HG02884 (cell line): ENCODE measurements at regions not wholly inside any gene's neighbourhood (a gene's known extent, or its start where the extent isn't known, plus 50 kb on each side); places are given as distances from the start of the nearest gene placed in this dataset.
"Not testable (repeated sequence)": the region's sequence is repeated elsewhere in the genome, so short reads cannot be mapped to it uniquely, and the experiment has no call there.

Experiments used
- ATAC-seq: cut with Tn5 transposase; IDR thresholded peaks from one replicate; pipeline ENCODE4 v1.9.1; 2021; ENCODE audit warnings: mild to moderate bottlenecking, moderate library complexity; ENCODE audit not compliant: unreplicated experiment

DNA sequence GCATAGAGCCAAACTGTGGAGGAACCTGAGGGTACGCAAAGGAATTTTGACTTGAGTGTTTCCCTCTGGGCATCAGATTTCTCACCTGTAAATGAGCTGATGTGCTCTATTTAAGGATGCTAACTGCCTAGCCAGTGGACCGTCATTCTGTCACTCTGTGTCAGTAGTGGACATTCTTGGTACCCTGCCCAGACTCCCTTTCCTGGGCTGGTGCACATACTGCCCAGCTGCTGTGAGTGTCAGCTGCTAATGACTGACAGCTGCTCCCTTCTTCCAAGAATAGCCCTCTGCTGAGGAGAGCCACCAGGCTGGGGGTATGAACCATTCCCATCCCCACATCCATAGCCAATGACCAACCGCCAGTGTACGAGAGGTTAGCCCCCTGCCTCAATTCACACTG is 193.1 kb upstream of the DAB1 start:
- no peak for ATAC-seq

GRCh38 chr1:57615956-57616355 is 192.1 kb upstream of the DAB1 start:
- ATAC-seq: no peak

DNA sequence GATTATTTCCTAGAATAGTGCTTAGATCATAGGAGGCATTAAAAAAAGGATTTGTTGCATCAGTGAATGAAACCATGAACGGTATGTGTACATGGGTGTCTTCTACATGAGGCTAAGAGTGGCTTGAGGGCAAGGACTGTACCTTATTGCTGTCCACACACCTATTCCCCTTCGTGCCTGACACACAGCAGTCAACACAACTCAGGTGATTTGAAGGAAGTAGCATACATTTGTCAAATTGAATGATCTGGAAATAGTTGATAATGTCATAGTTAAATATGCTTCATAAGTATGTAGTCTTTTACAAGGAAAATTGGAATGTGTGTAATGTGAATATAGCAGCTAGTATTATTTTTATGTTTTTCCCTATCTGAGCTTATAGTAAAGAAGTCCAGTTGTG is 189.0 kb upstream of the DAB1 start:
- no peak for ATAC-seq

- no peak for ATAC-seq
These were observed 182.1 kb upstream of the DAB1 start for GRCh38 chr1:57605933-57606332.

DNA sequence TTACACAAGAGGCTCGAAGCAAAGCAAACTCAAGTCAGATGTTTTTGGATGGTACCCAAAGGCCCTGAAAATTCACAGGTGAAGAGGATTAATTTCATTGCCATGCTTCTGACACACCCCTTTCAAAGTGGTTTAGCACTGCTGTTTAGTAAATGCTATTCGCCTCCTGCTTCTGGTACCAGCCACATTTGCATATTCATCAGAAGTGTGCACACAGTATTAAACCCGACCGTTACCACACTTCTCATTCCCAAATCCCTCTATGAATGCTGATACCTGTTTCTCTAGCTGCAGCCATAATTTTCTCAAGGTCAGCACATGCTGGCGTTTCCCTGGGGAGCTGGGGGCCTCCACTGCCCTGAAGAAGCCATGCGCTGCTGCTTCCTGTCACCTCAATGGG is 179.8 kb upstream of the DAB1 start:
- ATAC-seq: no peak

GRCh38 chr1:57600424-57600823 is 176.6 kb upstream of the DAB1 start:
- no peak for ATAC-seq

- ATAC-seq: no peak
These were observed 175.6 kb upstream of the DAB1 start for GRCh38 chr1:57599236-57599994.

DNA sequence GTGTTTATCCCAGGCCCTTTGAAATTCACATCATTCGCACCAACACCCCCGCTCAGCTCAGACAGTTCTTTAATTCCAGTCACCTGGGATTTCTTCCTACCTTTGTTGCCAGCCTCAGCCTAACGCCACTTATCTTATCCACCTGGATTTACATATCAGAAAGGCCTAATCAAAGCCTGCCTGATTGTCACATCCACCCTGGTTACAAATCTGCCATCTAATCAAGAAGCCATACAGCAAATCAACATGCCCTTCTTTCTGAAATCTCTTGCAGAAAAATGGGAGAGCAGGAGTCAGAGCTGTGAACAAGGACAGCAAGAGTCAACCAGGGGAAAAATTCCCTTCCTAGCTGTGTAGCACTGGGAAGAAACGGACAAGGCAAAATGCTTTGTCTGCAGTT is 173.2 kb upstream of the DAB1 start:
- ATAC-seq: no peak

- no peak for ATAC-seq
These were observed 170.1 kb upstream of the DAB1 start for GRCh38 chr1:57594002-57594401.

DNA sequence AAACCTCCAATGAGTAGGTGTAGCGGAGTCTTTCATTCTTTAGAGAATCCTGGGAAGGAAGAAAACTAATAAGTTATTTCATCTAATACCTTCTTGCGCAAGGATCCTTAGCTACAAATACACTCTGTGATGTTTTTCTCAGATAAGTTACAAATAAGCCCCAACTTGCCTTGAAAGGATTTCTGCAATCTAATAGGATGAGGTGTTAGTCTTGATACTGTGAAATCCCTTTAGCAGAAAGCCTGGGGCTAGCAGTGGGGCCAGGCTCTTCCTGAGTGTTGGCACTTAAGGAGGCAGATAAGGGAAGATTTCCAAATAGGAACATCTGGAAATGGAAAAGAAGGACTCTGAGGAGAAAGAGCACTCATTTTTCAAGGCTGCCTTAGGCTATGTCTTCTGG is 168.0 kb upstream of the DAB1 start:
- no peak for ATAC-seq

DNA sequence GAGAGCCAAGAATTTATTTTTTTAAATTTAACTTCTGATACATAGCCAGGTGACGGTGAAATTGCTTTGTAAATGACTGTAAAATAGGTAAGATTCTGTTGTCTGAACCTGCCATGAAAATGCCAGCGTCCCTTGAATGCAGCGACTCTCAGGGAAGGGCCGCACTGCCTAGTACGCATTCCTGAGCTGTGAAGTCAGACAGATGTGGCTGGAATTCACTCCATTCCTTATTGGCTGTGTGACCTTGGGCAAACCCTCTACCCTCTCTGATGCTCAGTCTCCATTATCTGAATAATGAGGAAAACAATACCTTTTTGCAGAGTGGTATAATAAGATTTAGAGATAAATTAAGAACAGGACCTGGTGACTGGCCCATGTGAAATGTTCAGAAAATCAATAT is 167.1 kb upstream of the DAB1 start:
- no peak for ATAC-seq

GRCh38 chr1:57586842-57587241 is 163.0 kb upstream of the DAB1 start:
- no peak for ATAC-seq

DNA sequence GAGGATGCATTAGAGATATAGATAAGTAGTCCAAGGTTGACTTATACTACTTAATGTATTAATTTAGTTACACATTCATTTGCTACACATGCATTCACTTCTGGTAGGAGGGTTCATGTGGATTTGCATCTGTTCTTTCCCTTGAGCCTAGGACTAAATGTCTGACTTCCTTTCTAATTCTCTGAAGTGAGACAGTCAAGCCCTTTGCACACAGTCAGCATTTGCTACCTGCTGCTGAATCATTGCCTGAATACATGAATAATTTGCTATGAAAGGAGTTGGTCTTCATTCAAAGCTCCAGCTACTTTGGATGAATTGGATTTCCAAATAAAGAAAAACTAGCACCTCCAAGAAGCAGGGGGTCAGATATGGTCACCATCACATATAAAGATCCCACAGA is 154.8 kb upstream of the DAB1 start:
- no peak for ATAC-seq

DNA sequence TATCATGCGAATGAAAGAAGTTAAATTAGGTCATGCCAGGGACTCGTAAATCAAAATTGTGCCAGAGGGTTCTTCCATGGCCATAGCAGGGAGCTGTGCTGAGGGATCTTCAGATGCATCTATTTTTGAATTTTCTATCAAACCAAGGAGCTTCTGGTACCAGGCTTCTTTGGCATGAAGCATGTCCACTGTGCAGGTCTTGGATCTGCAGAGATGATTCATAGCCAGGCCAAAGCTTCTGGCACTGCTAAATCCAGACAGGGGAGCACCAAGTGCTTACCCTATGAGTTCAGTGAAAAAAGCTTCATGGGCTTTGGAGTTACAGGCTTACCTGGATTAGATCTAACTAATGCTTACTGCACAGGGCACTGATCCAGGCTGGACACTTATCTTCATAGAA is 154.2 kb upstream of the DAB1 start:
- ATAC-seq: no peak

DNA sequence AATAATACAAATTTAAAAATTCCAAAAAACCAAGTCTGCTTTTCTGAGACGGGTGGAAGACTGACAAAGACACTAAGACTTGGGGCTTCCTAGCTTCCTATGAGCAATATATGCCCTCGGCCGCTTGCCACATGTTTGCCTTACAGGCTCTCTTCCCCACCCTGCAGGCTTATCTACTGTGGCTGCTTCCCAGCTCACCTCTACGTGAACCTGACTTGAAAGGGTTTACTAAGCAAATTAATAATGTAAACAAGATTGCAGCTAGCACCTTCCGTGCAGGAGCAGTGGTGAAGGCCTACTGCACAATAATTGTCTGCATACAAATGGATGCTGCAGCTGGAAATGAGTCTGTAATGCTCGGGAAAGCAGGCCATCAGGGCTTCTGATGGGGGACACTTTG is 152.9 kb upstream of the DAB1 start:
- ATAC-seq: no peak

- ATAC-seq: no peak
These were observed 148.2 kb upstream of the DAB1 start for GRCh38 chr1:57572016-57572415.

DNA sequence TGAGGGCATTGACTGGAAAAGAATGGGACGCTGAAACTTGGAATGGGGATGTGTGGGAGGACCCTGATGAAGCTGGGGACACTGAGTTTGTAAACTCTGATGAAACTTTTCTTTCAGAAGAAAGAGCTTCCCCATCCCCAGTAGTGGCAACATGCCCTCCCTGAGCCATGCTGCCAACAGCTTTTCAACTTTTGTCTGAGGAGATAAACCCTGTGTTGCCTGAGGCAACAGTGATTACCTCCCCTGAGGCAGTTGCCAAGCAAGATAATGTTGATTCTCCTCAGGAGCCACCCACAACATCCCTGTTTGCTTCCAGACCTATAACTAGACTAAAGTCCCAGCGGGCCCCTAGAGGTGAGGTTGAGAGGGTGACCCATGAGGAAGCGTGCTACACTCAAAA is 134.2 kb upstream of the DAB1 start:
- ATAC-seq: not testable (repeated sequence)

DNA sequence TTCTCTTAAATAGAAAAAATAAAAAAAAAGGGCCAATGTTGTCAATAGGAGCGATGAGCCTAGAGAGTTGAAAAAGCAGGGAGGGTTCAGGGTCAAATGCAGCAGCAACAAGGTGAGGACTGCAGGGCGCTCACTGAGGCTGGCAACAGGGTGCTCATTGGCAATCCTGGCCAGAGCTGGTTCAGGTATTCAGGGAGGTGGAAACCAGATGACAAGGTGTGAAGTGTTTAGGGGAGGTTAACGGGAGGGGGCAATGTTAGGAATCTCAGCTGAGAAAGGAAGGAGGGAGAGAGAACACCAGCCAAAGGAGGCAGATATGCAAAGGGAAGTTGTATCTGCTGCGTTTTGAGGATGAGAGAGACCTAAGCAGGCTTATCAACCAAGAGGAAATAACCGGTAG is 129.8 kb upstream of the DAB1 start:
- no peak for ATAC-seq

DNA sequence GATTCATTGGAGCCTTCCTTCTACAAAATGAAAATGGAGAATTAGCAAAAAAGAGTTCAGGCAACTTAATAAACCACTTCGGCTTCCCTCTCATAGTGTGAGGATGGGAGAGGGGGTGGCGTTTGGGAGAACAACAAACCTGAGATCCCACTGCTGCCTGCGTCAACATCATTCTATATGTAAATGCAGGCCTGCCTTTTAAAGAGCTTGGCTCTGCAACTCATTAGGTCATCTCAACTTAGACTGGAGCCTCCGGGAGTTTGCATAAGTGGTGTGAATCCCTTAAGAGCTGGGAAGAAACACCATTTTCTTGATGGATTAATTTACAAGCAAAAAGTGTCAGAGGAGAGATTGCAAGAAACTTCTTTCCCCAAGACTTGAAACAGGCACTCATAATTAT is 127.6 kb upstream of the DAB1 start:
- no peak for ATAC-seq

- ATAC-seq: peak; percentile 69
These were observed 126.2 kb upstream of the DAB1 start for GRCh38 chr1:57550092-57550491.

DNA sequence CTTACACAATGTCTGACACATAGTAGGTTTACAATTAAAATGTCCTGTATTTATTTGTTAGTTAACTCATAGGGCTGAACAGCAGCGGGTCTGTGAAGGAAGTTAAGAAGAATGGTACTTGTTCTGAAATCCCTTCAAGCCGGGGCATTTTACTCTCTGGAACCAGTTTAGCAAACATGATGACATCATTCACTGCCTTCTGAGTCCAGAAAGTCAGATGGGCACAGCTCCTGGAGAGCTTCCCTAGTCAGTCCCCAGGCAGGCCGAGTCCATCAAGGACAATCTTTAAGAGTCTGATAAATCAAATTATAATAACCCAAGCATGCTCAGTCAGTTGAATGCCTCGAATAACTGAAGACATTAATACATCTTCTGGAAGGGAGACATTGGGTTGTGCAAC is 125.4 kb upstream of the DAB1 start:
- no peak for ATAC-seq

DNA sequence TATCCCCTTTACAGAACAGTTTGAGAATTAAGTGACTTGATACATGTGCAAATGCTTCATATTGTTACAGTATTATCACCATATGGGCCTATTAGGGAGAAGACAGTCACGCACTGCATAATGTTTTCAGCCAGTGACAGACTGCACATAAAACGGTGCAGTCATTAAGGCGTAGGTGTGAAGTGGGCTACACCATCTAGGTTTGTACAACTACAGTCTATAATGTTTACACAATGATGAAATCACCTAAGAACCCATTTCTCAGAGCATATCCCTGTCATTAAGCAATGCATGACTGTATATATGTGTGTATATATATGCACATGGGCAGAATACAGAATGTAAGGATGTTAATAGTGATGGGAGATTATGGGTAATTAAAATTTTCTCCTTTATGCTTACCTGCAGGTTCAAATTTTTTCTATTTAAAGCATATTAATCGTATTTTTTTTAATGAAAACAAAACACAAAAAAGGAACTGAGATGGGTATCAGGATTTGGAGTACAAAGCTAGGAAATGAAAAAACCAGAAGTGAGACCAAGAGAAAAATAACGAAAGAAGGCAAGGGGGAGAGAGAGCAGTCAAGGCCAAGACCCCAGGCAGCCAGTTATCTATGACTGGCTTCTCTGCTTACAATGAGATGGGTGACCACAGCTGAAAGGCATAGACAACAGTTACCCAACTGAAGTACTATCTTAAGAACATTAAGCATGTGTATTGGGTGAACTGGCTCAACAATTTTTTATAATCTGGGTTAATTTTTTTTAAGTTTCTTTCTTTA is 122.9 kb upstream of the DAB1 start:
- ATAC-seq: peak; percentile 31

DNA sequence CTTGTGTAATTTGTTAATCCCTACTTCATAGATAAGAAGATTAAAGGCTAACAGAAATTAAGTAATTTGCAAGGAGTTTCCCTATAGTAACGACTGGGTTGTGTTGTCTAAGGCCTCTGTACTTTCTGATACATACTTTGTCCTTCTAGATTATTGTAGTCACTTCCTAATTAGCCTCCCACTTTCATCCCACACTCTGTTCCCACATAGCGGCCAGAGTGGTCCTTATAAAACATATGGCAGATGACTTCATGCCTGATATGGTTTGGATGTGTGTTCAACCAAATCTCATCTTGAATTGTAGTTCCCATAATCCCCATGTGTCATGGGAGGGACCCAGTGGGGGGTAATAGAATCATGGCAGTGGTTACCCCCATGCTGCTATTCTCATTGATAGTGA is 120.5 kb upstream of the DAB1 start:
- no peak for ATAC-seq
